Breast epithelium (tissue), 4 donors: ENCODE measurements at regions not wholly inside any gene's neighbourhood (a gene's known extent, or its start where the extent isn't known, plus 50 kb on each side); places are given as distances from the start of the nearest gene placed in this dataset.

Experiments
- DNase-seq, 2 donors: peaks; one replicate each; pipeline ENCODE4 v3.0.0-alpha.2; 2019; ENCODE audit warnings: low spot score in 2 of 2
- H3K27ac ChIP-seq, 2 donors: fragments of 200-600 bp; sonication (generic) in 1 of 2; one replicate each; pipeline ENCODE4 v1.5.1; 2016 to 2019; ENCODE audit warnings: mild to moderate bottlenecking in 1 of 2
- H3K27me3 ChIP-seq, 2 donors: fragments of 200-600 bp; sonication (generic) in 1 of 2; one replicate each; pipeline versions ENCODE4 v1.5.1 to v1.6.0; 2017 to 2019; ENCODE audit warnings: control low read depth in 1 of 2, mild to moderate bottlenecking in 1 of 2
- H3K36me3 ChIP-seq: fragments of 200-600 bp; one replicate; pipeline ENCODE4 v1.5.1; 2019
- H3K4me1 ChIP-seq, 2 donors: fragments of 200-600 bp; sonication (generic); one replicate each; pipeline ENCODE4 v1.5.1; 2016 to 2019; ENCODE audit warnings: control low read depth in 1 of 2
- H3K4me3 ChIP-seq, 3 donors: fragments of 200-600 bp; sonication (generic); 1 replicate in 2 of 3; 2 replicates in 1 of 3; pipeline ENCODE4 v1.5.1; 2016 to 2019; ENCODE audit warnings: mild to moderate bottlenecking in 3 of 3, moderate library complexity in 2 of 3
- H3K9me3 ChIP-seq, 2 donors: fragments of 200-600 bp; sonication (generic) in 1 of 2; one replicate each; pipeline ENCODE4 v1.5.1; 2016 to 2019; ENCODE audit warnings: control low read depth in 1 of 2
- POLR2A ChIP-seq: fragments of 450-650 bp; IDR thresholded peaks from one replicate; pipeline ENCODE4 v1.6.1; 2016; ENCODE audit warnings: antibody characterized with exemption, mild to moderate bottlenecking, moderate library complexity
- POLR2AphosphoS5 ChIP-seq, 3 donors: sonication (generic); formaldehyde crosslinking; IDR thresholded peaks; one replicate each; pipeline ENCODE4 v1.6.1; 2017; ENCODE audit warnings: antibody characterized with exemption in 3 of 3
- intact Hi-C: fragments of 100-400 bp; cut with DNase I; formaldehyde crosslinking; loops from one replicate; pipeline ENCODE4 v1.15.1; 2023; ENCODE audit warnings: low total_unique reads
- TF ChIP-seq, protein P1 (sequence below), 3 donors: fragments of 450-650 bp; IDR thresholded peaks; one replicate each; pipeline ENCODE4 v1.5.1; 2016 to 2017; ENCODE audit warnings: antibody characterized with exemption in 3 of 3, mild to moderate bottlenecking in 3 of 3, moderate library complexity in 3 of 3

DNA sequence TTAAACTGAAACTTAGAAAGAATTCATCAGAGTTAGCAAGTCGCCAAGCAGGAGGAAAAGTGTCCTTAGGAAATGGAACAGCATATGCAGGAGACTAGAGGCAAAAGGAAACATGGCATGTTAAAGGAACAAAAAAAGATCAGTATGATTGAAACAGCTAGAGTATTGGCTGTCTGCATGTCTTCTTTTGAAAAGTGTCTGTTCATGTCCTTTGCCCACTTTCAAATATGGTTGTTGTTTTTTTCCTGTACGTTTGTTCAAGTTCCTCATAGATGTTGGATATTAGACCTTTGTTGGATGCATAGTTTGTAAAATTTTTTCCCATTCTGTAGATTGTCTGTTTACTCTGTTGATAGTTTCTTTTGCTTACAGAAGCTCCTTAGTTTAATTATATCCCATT, 161.6 kb downstream of the NR4A2 start:
- no peaks in the 10 kb centered on the region for H3K27me3 ChIP-seq
- no peak overlapping the region for H3K27ac ChIP-seq
- no peak overlapping the region for H3K4me3 ChIP-seq
- TF ChIP-seq, protein P1, sequence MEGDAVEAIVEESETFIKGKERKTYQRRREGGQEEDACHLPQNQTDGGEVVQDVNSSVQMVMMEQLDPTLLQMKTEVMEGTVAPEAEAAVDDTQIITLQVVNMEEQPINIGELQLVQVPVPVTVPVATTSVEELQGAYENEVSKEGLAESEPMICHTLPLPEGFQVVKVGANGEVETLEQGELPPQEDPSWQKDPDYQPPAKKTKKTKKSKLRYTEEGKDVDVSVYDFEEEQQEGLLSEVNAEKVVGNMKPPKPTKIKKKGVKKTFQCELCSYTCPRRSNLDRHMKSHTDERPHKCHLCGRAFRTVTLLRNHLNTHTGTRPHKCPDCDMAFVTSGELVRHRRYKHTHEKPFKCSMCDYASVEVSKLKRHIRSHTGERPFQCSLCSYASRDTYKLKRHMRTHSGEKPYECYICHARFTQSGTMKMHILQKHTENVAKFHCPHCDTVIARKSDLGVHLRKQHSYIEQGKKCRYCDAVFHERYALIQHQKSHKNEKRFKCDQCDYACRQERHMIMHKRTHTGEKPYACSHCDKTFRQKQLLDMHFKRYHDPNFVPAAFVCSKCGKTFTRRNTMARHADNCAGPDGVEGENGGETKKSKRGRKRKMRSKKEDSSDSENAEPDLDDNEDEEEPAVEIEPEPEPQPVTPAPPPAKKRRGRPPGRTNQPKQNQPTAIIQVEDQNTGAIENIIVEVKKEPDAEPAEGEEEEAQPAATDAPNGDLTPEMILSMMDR (IDR thresholded peaks at IDR 0.05): no peak
- no peak for TF ChIP-seq POLR2A
- no peak for TF ChIP-seq POLR2AphosphoS5 (IDR thresholded peaks at IDR 0.05)
- no peak for DNase-seq
- intact Hi-C loops: no loop called here
- H3K9me3 ChIP-seq: no peaks in the 10 kb centered on the region
- H3K36me3 ChIP-seq: no peaks in the 10 kb centered on the region
- H3K4me1 ChIP-seq: no peaks in the 10 kb centered on the region

DNA sequence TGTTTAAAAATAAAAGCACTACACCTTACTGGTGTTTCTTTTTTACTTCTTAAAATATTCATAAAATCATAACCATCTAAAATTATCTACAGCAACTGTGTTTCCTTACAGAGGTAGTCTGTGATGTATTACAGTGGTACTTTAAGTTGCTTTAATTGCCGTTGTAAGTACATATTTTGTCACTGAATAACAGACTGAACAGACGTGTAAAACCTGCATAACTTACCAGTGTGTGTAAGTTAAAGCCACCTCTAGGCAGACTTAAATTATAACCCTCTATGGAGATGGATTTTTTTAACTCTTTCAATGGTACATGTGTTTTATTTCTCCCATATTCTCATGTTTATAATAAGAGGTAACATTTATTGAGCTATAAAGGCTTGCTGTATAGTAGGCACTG, 166.8 kb downstream of the NR4A2 start:
- intact Hi-C loops: no loop called here
- no peak for DNase-seq
- H3K4me3 ChIP-seq: no peak overlapping the region
- TF ChIP-seq POLR2A (no peak), POLR2AphosphoS5 (IDR thresholded peaks at IDR 0.05) (no peak)
- TF ChIP-seq, protein P1 (IDR thresholded peaks at IDR 0.05): no peak
- no peaks in the 10 kb centered on the region for H3K4me1 ChIP-seq
- H3K27me3 ChIP-seq: no peaks in the 10 kb centered on the region
- H3K27ac ChIP-seq: no peak overlapping the region
- no peaks in the 10 kb centered on the region for H3K9me3 ChIP-seq
- H3K36me3 ChIP-seq: no peaks in the 10 kb centered on the region

DNA sequence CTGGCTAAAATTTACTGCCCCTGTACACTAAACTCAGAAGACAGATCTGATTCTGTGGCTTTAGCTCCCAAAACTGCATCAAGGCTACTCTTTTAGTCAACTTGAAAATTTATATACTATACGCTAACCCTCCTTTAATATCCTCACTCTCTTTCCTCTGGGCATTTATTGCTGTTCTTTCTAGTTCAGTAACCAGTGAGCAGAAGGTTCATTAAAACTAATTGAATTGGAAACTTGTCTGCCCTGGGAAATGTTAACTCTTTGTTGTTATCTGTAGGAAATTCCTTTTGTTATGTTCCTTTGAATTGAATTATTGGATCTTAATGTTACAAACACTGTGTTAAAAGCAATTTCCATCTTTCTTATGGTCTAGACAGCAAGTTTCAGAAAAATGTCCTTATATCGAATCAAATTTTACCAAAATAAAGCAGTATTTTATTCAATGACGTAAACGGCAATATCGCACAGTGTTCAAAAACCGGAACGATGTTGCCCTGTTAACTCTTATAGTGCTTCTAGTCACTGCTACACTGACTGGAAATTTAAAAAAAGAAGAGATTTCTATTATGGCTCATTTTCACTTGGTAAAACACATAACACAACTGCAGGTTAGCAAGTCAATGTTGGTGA, 168.3 kb downstream of the NR4A2 start:
- H3K9me3 ChIP-seq: no peaks in the 10 kb centered on the region
- intact Hi-C loops: no loop called here
- no peak overlapping the region for H3K27ac ChIP-seq
- no peaks in the 10 kb centered on the region for H3K4me1 ChIP-seq
- H3K36me3 ChIP-seq: no peaks in the 10 kb centered on the region
- no peak overlapping the region for H3K4me3 ChIP-seq
- no peaks in the 10 kb centered on the region for H3K27me3 ChIP-seq
- DNase-seq: no peak
- TF ChIP-seq POLR2AphosphoS5 (IDR thresholded peaks at IDR 0.05) (no peak), POLR2A (no peak)
- TF ChIP-seq, protein P1 (IDR thresholded peaks at IDR 0.05): no peak

DNA sequence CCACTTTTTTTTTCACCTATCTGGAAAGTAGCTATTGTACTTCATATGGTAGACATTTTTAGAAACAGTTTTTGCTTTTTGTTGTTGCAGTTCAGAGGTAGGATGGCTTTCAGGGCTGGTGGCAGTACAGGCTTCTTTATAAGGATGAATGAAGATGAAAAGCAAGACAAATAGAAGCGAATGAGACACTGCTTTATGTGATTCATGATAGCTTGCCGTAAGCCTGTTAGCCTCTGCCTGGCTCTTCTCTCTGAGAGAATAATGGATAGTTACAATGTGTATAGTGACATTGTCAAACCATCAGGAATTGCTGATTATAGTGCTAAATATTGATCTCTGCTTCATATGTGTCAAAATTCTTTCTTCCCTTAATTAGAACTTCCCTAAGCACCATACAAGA, 173.7 kb downstream of the NR4A2 start:
- intact Hi-C loops: no loop called here
- H3K36me3 ChIP-seq: no peaks in the 10 kb centered on the region
- H3K4me3 ChIP-seq: no peak overlapping the region
- H3K9me3 ChIP-seq: no peaks in the 10 kb centered on the region
- DNase-seq: no peak
- H3K27ac ChIP-seq: no peak overlapping the region
- TF ChIP-seq POLR2AphosphoS5 (IDR thresholded peaks at IDR 0.05) (no peak), POLR2A (no peak)
- TF ChIP-seq, protein P1 (IDR thresholded peaks at IDR 0.05): no peak
- H3K4me1 ChIP-seq: no peaks in the 10 kb centered on the region
- no peaks in the 10 kb centered on the region for H3K27me3 ChIP-seq

DNA sequence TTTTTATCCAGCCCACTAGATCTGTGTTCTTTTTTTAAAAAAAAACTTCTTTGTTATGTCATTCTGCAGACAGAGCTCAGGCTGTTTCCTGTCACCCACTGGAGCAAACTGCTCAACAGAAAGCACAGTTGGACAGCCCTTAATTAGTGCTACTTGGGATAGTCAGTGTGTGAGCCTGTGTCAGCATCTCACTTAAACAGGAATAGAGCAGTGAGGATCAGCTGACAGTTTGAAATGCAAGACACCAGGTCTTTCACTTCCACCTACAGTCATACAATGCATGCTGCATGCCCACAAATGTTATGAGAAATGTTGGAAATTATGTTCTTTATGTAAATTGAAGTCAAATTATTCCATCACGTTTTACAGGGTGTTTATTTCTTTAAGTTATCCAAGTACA, 174.9 kb downstream of the NR4A2 start:
- no peak for DNase-seq
- Histone ChIP-seq H3K4me3 (no peak overlapping the region), H3K9me3 (no peaks in the 10 kb centered on the region), H3K27ac (no peak overlapping the region), H3K4me1 (no peaks in the 10 kb centered on the region), H3K27me3 (no peaks in the 10 kb centered on the region), H3K36me3 (no peaks in the 10 kb centered on the region)
- no peak for TF ChIP-seq POLR2AphosphoS5 (IDR thresholded peaks at IDR 0.05)
- TF ChIP-seq, protein P1 (IDR thresholded peaks at IDR 0.05): no peak
- TF ChIP-seq POLR2A: no peak
- intact Hi-C loops: no loop called here
